Lung (tissue), 11 donors: ENCODE measurements at regions not wholly inside any gene's neighbourhood (a gene's known extent, or its start where the extent isn't known, plus 50 kb on each side); places are given as distances from the start of the nearest gene placed in this dataset.
"Not testable (repeated sequence)": the region's sequence is repeated elsewhere in the genome, so short reads cannot be mapped to it uniquely, and the experiment has no call there.

Source experiments
- ATAC-seq: fragments of 200-7000 bp; cut with Tn5 transposase; one replicate; pipeline ENCODE4 v1.9.1; 2020; ENCODE audit warnings: moderate number of reproducible peaks; ENCODE audit not compliant: insufficient read depth, low FRiP score
- DNase-seq, 3 donors: peaks; one replicate each; pipeline ENCODE4 v3.0.0-alpha.2; 2013 to 2017
- H3K27ac ChIP-seq, 2 donors: one replicate each; pipeline ENCODE4 v1.5.1; 2013; ENCODE audit warnings: mild to moderate bottlenecking in 2 of 2, moderate library complexity in 2 of 2, control low read depth in 1 of 2, inconsistent platforms in 1 of 2, low read depth in 1 of 2, low read length in 1 of 2
- H3K27me3 ChIP-seq, 3 donors: one replicate each; pipeline ENCODE4 v1.5.1; 2013; ENCODE audit warnings: low read length in 2 of 3; ENCODE audit not compliant: control insufficient read depth in 3 of 3, insufficient read depth in 3 of 3
- H3K36me3 ChIP-seq, 4 donors: one replicate each; pipeline ENCODE4 v1.5.1; 2013; ENCODE audit warnings: low read length in 4 of 4, mild to moderate bottlenecking in 1 of 4, moderate library complexity in 1 of 4; ENCODE audit not compliant: control insufficient read depth in 4 of 4, insufficient read depth in 4 of 4
- H3K4me1 ChIP-seq, 5 donors: one replicate each; pipeline ENCODE4 v1.5.1; 2013; ENCODE audit warnings: low read length in 5 of 5, mild to moderate bottlenecking in 2 of 5, moderate library complexity in 1 of 5; ENCODE audit not compliant: control insufficient read depth in 5 of 5, insufficient read depth in 5 of 5
- H3K4me3 ChIP-seq: one replicate; pipeline ENCODE4 v1.5.1; 2013; ENCODE audit warnings: mild to moderate bottlenecking, control low read depth, moderate library complexity
- H3K9ac ChIP-seq, 2 donors: one replicate each; pipeline ENCODE4 v1.5.1; 2013; ENCODE audit warnings: low read length in 2 of 2, control low read depth in 1 of 2; ENCODE audit not compliant: insufficient read depth in 1 of 2
- H3K9me3 ChIP-seq, 4 donors: one replicate each; pipeline ENCODE4 v1.5.1; 2013; ENCODE audit warnings: low read length in 3 of 4, mild to moderate bottlenecking in 1 of 4, moderate library complexity in 1 of 4; ENCODE audit not compliant: control insufficient read depth in 4 of 4, insufficient read depth in 3 of 4
- CTCF ChIP-seq: IDR thresholded peaks from 2 replicates; pipeline ENCODE4 v1.5.1; 2012; ENCODE audit warnings: mild to moderate bottlenecking; ENCODE audit errors: control extremely low read depth, extremely low read depth
- WGBS, 2 donors: extraction: QIAGEN DNeasy Blood & Tissue Kit; methylation state at CpG; one replicate each; pipeline ENCODE4 v1.1.7; 2013; 5-methylcytosine and 5-hydroxymethylcytosine counted together
- donor health status: control.
- donor health status: control.
- donor health status: Bipolar disorder and iron deficiency.
- donor health status: healthy.
- donor health status: DM: yes; HTN: yes; CAD: no.

DNA sequence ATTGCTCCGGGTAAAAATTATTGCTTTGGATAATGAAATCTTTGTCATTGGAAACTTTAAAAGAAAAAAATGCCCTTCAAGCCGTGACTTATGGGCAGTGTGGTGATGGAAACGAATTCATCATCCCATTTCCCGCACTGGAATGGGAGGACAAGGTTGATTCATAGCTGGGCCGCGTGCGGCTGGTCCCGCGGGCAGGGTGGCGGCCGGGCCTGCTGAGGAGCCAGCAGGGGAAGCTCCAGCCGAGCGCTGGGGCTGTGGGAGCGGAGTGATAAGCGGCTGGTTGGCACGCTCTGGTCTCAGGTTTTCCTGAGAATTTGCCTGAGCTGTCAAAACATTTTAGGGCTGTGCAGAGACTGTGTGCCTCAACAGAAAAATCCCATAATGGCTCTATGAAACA, 351.7 kb downstream of the CDC5L start:
- DNase-seq: no peak
- H3K9me3 ChIP-seq: no peaks in the 10 kb centered on the region
- 83 to 92% methylated on average over 16 of the region's 16 CpGs for WGBS, 2 donors
- ATAC-seq: peak; percentile 53
- H3K9ac ChIP-seq: no peak overlapping the region
- H3K36me3 ChIP-seq: no peaks in the 10 kb centered on the region
- peaks cover 0 to 15% (median 3%) of the 10 kb centered on the region in 5 donors for H3K4me1 ChIP-seq
- H3K27ac ChIP-seq: no peak overlapping the region
- TF ChIP-seq CTCF: no peak
- no peaks in the 10 kb centered on the region for H3K27me3 ChIP-seq
- H3K4me3 ChIP-seq: no peak overlapping the region

DNA sequence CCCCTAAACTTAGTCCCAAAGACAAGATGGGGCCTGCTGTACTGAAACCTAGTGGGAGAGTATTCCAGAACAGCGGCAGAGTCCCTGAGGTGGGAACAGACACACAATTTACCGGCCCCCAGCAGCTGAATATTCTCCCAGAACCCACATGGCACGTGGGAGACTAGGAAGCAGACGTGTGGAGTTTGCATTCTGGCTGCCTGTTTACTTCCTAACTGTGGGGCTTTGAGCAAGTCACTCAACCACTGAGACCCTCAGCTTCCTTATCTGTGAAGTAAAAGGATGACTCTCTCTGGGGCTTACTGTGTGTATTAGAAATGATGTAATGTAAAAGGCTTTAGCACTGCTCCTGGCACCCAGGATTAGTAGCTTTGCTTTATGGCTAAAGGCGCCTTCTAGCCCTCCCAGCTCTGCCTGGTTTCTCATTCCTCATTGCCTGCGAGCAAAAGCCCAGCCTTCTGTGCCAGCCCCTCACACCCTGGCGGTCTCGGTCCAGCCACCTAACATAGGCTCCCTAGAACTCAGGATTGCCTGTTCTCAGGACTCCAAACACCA, 353.1 kb downstream of the CDC5L start:
- 72 to 87% methylated on average over 8 of the region's 8 CpGs for WGBS, 2 donors
- H3K4me1 ChIP-seq: peaks cover 0 to 15% (median 3%) of the 10 kb centered on the region in 5 donors
- no peak overlapping the region for H3K27ac ChIP-seq
- no peak overlapping the region for H3K4me3 ChIP-seq
- H3K27me3 ChIP-seq: no peaks in the 10 kb centered on the region
- no peaks in the 10 kb centered on the region for H3K36me3 ChIP-seq
- no peak overlapping the region for H3K9ac ChIP-seq
- no peak for ATAC-seq
- TF ChIP-seq CTCF: no peak
- no peak for DNase-seq
- no peaks in the 10 kb centered on the region for H3K9me3 ChIP-seq

GRCh38 chr6:44742201-44742600, 354.7 kb downstream of the CDC5L start:
- Histone ChIP-seq H3K9me3 (no peaks in the 10 kb centered on the region), H3K27me3 (no peaks in the 10 kb centered on the region), H3K9ac (no peak overlapping the region), H3K4me3 (no peak overlapping the region), H3K36me3 (no peaks in the 10 kb centered on the region), H3K27ac (no peak overlapping the region), H3K4me1 (peaks cover 0 to 15% (median 3%) of the 10 kb centered on the region in 5 donors)
- TF ChIP-seq CTCF: no peak
- DNase-seq: no peak
- ATAC-seq: no peak
- WGBS, 2 donors: 84 to 92% methylated on average over 2 of the region's 2 CpGs

- Histone ChIP-seq H3K4me3 (no peak overlapping the region), H3K9ac (no peak overlapping the region), H3K4me1 (peaks cover 0 to 9% (median 3%) of the 10 kb centered on the region in 5 donors), H3K27ac (no peak overlapping the region), H3K9me3 (no peaks in the 10 kb centered on the region), H3K27me3 (no peaks in the 10 kb centered on the region), H3K36me3 (no peaks in the 10 kb centered on the region)
- DNase-seq (peak in 1 of 3 donors; percentile 1), ATAC-seq (no peak)
- WGBS, 2 donors: 65 to 77% methylated on average over 2 of the region's 2 CpGs
- no peak for TF ChIP-seq CTCF
Measured at GRCh38 chr6:44742828-44743372, 355.4 kb downstream of the CDC5L start.

DNA sequence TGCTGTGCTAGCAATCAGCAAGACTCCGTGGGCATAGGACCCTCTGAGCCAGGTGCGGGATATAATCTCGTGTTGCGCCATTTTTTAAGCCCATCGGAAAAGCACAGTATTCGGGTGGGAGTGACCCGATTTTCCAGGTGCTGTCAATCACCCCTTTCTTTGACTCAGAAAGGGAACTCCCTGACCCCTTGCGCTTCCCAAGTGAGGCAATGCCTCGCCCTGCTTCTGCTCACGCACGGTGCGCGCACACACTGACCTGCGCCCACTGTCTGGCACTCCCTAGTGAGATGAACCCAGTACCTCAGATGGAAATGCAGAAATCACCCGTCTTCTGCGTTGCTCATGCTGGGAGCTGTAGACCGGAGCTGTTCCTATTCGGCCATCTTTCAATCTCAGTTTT, 372.6 kb downstream of the CDC5L start:
- not testable (repeated sequence) for H3K4me1 ChIP-seq, H3K36me3 ChIP-seq, H3K9ac ChIP-seq, H3K27me3 ChIP-seq, ATAC-seq, DNase-seq, H3K4me3 ChIP-seq, H3K9me3 ChIP-seq, H3K27ac ChIP-seq
- WGBS, 2 donors: 96 to 98% methylated on average over 18 of the region's 18 CpGs
